DND-41 (cell line): ENCODE measurements at regions not wholly inside any gene's neighbourhood (a gene's known extent, or its start where the extent isn't known, plus 50 kb on each side); places are given as distances from the start of the nearest gene placed in this dataset.

Source experiments
- ATAC-seq: fragments of 200-7000 bp; cut with Tn5 transposase; 3 replicates; pipeline ENCODE4 v1.9.1; 2021; ENCODE audit warnings: low read depth; ENCODE audit not compliant: insufficient read depth
- DNase-seq: peaks from one replicate; pipeline ENCODE4 v3.0.0-alpha.2; 2020
- H2AFZ ChIP-seq: 2 replicates; pipeline ENCODE4 v1.6.0; 2012; ENCODE audit warnings: low read depth, low read length
- H3K27ac ChIP-seq: 2 replicates; pipeline ENCODE4 v1.5.1; 2012; ENCODE audit warnings: low read length, inconsistent platforms
- H3K27me3 ChIP-seq: fragments of 200-600 bp; sonication (generic); 2 replicates; pipeline ENCODE4 v1.6.0; 2012; ENCODE audit warnings: low read length, mild to moderate bottlenecking, inconsistent platforms; ENCODE audit not compliant: insufficient read depth, poor library complexity
- H3K36me3 ChIP-seq: 2 replicates; pipeline ENCODE4 v1.5.1; 2012; ENCODE audit warnings: low read length, inconsistent platforms; ENCODE audit not compliant: insufficient read depth
- H3K4me1 ChIP-seq: 2 replicates; pipeline ENCODE4 v1.5.1; 2012; ENCODE audit warnings: mild to moderate bottlenecking, low read length; ENCODE audit not compliant: insufficient read depth
- H3K4me2 ChIP-seq: 2 replicates; pipeline ENCODE4 v1.6.0; 2012; ENCODE audit warnings: mild to moderate bottlenecking, moderate library complexity, low read length, inconsistent platforms; ENCODE audit not compliant: insufficient read depth
- H3K4me3 ChIP-seq, 2 experiments: fragments of 200-600 bp in 1 of 2; shearing (Covaris generic) in 1 of 2; 2 replicates each; pipeline ENCODE4 v1.5.1; 2012 to 2016; ENCODE audit warnings: inconsistent platforms in 2 of 2, low read length in 2 of 2, mild to moderate bottlenecking in 2 of 2, low read depth in 1 of 2, moderate library complexity in 1 of 2
- H3K79me2 ChIP-seq: 2 replicates; pipeline ENCODE4 v1.6.0; 2012; ENCODE audit warnings: low read length, inconsistent platforms; ENCODE audit not compliant: insufficient read depth
- H3K9ac ChIP-seq: 2 replicates; pipeline ENCODE4 v1.6.0; 2012; ENCODE audit warnings: low read depth, mild to moderate bottlenecking, inconsistent platforms, low read length, moderate library complexity
- H3K9me3 ChIP-seq: 2 replicates; pipeline ENCODE4 v1.5.1; 2012; ENCODE audit warnings: low read length, moderate library complexity, mild to moderate bottlenecking, inconsistent platforms; ENCODE audit not compliant: insufficient read depth, severe bottlenecking
- H4K20me1 ChIP-seq: 2 replicates; pipeline ENCODE4 v1.6.0; 2012; ENCODE audit warnings: low read length; ENCODE audit not compliant: insufficient read depth
- CTCF ChIP-seq: IDR thresholded peaks from 2 replicates; pipeline ENCODE4 v1.5.1; 2012; ENCODE audit warnings: borderline replicate concordance, low read length, moderate library complexity, mild to moderate bottlenecking; ENCODE audit not compliant: poor library complexity, severe bottlenecking; ENCODE audit errors: extremely low read depth
- EZH2 ChIP-seq: IDR thresholded peaks from 3 replicates; pipeline ENCODE4 v1.6.1; 2012; ENCODE audit warnings: borderline replicate concordance, low read depth, mild to moderate bottlenecking, moderate library complexity, low read length, inconsistent platforms; ENCODE audit not compliant: severe bottlenecking

GRCh38 chr3:127454968-127455367 is 135.6 kb downstream of the TPRA1 start:
- no peak overlapping the region for H3K4me3 ChIP-seq
- no peak for ATAC-seq
- no peaks in the 10 kb centered on the region for H3K79me2 ChIP-seq
- DNase-seq, result no peak
- no peak overlapping the region for H3K4me2 ChIP-seq
- TF ChIP-seq EZH2 (no peak), CTCF (no peak)
- H3K27ac ChIP-seq, result no peak overlapping the region
- H3K4me1 ChIP-seq, result no peaks in the 10 kb centered on the region
- H3K36me3 ChIP-seq, result no peaks in the 10 kb centered on the region
- no peak overlapping the region for H3K9ac ChIP-seq
- peaks cover 13% of the 10 kb centered on the region for H3K27me3 ChIP-seq
- no peak overlapping the region for H2AFZ ChIP-seq
- H3K9me3 ChIP-seq, result no peaks in the 10 kb centered on the region
- peaks cover 10% of the 10 kb centered on the region for H4K20me1 ChIP-seq

- Histone ChIP-seq H3K4me2 (no peak overlapping the region), H3K36me3 (no peaks in the 10 kb centered on the region), H3K27me3 (peaks cover 13% of the 10 kb centered on the region), H3K79me2 (no peaks in the 10 kb centered on the region), H2AFZ (no peak overlapping the region), H3K27ac (no peak overlapping the region), H3K4me3 (no peak overlapping the region), H4K20me1 (peaks cover 10% of the 10 kb centered on the region), H3K9me3 (no peaks in the 10 kb centered on the region), H3K4me1 (no peaks in the 10 kb centered on the region), H3K9ac (no peak overlapping the region)
- ATAC-seq (no peak), DNase-seq (no peak)
- no peak for TF ChIP-seq CTCF
- TF ChIP-seq EZH2, result no peak
These were observed 136.5 kb downstream of the TPRA1 start for GRCh38 chr3:127454051-127454450.

GRCh38 chr3:127452321-127452821 is 138.2 kb downstream of the TPRA1 start:
- DNase-seq (no peak), ATAC-seq (no peak)
- no peak overlapping the region for H2AFZ ChIP-seq
- peaks cover 13% of the 10 kb centered on the region for H3K27me3 ChIP-seq
- no peak overlapping the region for H3K4me2 ChIP-seq
- H3K36me3 ChIP-seq, result no peaks in the 10 kb centered on the region
- no peak overlapping the region for H3K4me3 ChIP-seq
- no peaks in the 10 kb centered on the region for H3K79me2 ChIP-seq
- no peak overlapping the region for H3K27ac ChIP-seq
- H3K9me3 ChIP-seq, result no peaks in the 10 kb centered on the region
- no peak overlapping the region for H3K9ac ChIP-seq
- no peak for TF ChIP-seq CTCF
- no peak for TF ChIP-seq EZH2
- no peaks in the 10 kb centered on the region for H3K4me1 ChIP-seq
- H4K20me1 ChIP-seq, result peaks cover 6% of the 10 kb centered on the region

GRCh38 chr3:127451321-127451720 is 139.2 kb downstream of the TPRA1 start:
- DNase-seq (no peak), ATAC-seq (no peak)
- H3K27me3 ChIP-seq, result peaks cover 13% of the 10 kb centered on the region

More at GRCh38 chr3:127451321-127451720, 139.2 kb downstream of the TPRA1 start:
- peaks cover 6% of the 10 kb centered on the region for H4K20me1 ChIP-seq
- H3K9me3 ChIP-seq, result no peaks in the 10 kb centered on the region
- no peak overlapping the region for H2AFZ ChIP-seq
- H3K27ac ChIP-seq, result no peak overlapping the region
- H3K4me3 ChIP-seq, result no peak overlapping the region
- no peaks in the 10 kb centered on the region for H3K79me2 ChIP-seq
- TF ChIP-seq EZH2 (no peak), CTCF (no peak)
- H3K9ac ChIP-seq, result no peak overlapping the region
- no peaks in the 10 kb centered on the region for H3K4me1 ChIP-seq
- H3K4me2 ChIP-seq, result no peak overlapping the region
- no peaks in the 10 kb centered on the region for H3K36me3 ChIP-seq
